ENCODE measurements at regions not wholly inside any gene's neighbourhood (a gene's known extent, or its start where the extent isn't known, plus 50 kb on each side); places are given as distances from the start of the nearest gene placed in this dataset.

- DNase-seq (ENCODE audit: low spot score), result no peak
Measured at GRCh38 chr2:157150747-157151146, 106.8 kb upstream of the GALNT5 start.

- DNase-seq (ENCODE audit: low spot score), result no peak
Measured at GRCh38 chr2:157152362-157152761, 105.1 kb upstream of the GALNT5 start.

GRCh38 chr2:157155992-157156391 is 101.5 kb upstream of the GALNT5 start:
- DNase-seq (ENCODE audit: low spot score), result no peak

- DNase-seq (ENCODE audit: low spot score), result no peak
Measured at GRCh38 chr2:157158111-157158510, 99.4 kb upstream of the GALNT5 start.

GRCh38 chr2:157159221-157159934 is 98.1 kb upstream of the GALNT5 start:
- DNase-seq (ENCODE audit: low spot score), result no peak

- DNase-seq (ENCODE audit: low spot score), result no peak
Measured at GRCh38 chr2:157160111-157160510, 97.4 kb upstream of the GALNT5 start.

GRCh38 chr2:157164370-157164769 is 93.1 kb upstream of the GALNT5 start:
- DNase-seq (ENCODE audit: low spot score), result no peak

GRCh38 chr2:157164891-157165290 is 92.6 kb upstream of the GALNT5 start:
- DNase-seq (ENCODE audit: low spot score), result no peak

- DNase-seq (ENCODE audit: low spot score), result no peak
Measured at GRCh38 chr2:157168501-157168900, 89.0 kb upstream of the GALNT5 start.

- DNase-seq (ENCODE audit: low spot score), result no peak
Measured at GRCh38 chr2:157169889-157170288, 87.6 kb upstream of the GALNT5 start.

- DNase-seq (ENCODE audit: low spot score), result no peak
Measured at GRCh38 chr2:157170299-157170698, 87.2 kb upstream of the GALNT5 start.

GRCh38 chr2:157172239-157172638 is 85.3 kb upstream of the GALNT5 start:
- DNase-seq (ENCODE audit: low spot score), result no peak

GRCh38 chr2:157172866-157173578 is 84.5 kb upstream of the GALNT5 start:
- DNase-seq (ENCODE audit: low spot score), result no peak

- no peak for DNase-seq (ENCODE audit: low spot score)
Measured at GRCh38 chr2:157173740-157174184, 83.7 kb upstream of the GALNT5 start.

GRCh38 chr2:157174321-157174720 is 83.2 kb upstream of the GALNT5 start:
- no peak for DNase-seq (ENCODE audit: low spot score)

GRCh38 chr2:157176602-157177001 is 80.9 kb upstream of the GALNT5 start:
- DNase-seq (ENCODE audit: low spot score), result no peak

- DNase-seq (ENCODE audit: low spot score), result no peak
Measured at GRCh38 chr2:157178874-157179273, 78.6 kb upstream of the GALNT5 start.

GRCh38 chr2:157179324-157180105 is 78.0 kb upstream of the GALNT5 start:
- DNase-seq (ENCODE audit: low spot score), result no peak

- no peak for DNase-seq (ENCODE audit: low spot score)
Measured at GRCh38 chr2:157180359-157180758, 77.1 kb upstream of the GALNT5 start.

- DNase-seq (ENCODE audit: low spot score), result no peak
Measured at GRCh38 chr2:157181234-157181633, 76.3 kb upstream of the GALNT5 start.

- no peak for DNase-seq (ENCODE audit: low spot score)
Measured at GRCh38 chr2:157182204-157182709, 75.2 kb upstream of the GALNT5 start.

- DNase-seq (ENCODE audit: low spot score), result no peak
Measured at GRCh38 chr2:157182834-157183396, 74.6 kb upstream of the GALNT5 start.

All from germinal center (tissue), 1 donor.